ENCODE measurements at regions not wholly inside any gene's neighbourhood (a gene's known extent, or its start where the extent isn't known, plus 50 kb on each side); places are given as distances from the start of the nearest gene placed in this dataset.
"Not testable (repeated sequence)": the region's sequence is repeated elsewhere in the genome, so short reads cannot be mapped to it uniquely, and the experiment has no call there.

DNA sequence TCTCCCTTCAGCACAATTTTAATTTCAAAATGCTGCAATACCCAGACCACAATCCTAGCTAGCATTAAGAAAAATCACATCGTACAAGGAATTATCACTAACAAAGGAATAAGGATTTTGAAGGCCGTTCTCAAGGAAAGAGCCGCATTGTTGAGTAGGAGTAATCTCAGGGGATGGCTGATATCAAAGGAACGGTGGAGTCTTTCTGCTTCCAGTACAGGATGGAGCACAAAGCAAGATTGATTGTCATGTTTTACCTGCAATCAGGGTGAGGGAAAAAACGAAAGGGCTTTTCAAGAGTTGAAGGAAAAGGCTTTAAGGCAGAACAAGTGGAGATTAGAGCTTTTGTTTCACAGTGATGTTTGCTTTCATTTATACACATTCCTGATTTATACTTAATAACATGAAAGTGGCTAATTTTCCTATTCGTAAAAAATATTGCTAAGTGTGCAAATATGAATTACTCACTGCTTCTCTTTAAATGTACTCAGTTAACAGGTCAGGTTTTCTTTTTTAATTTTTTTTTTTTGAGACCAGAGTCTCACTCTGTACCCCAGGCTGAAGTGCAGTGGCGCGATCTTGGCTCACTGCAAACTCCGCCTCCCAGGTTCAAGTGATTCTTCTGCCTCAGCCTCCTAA lies 207.0 kb downstream of the TRIML1 start:
- DNase-seq (ENCODE audit: low spot score) = no peak
- in situ Hi-C loops (cut with MboI; ENCODE audit: low pct_unique_long_range_greater_than_20kb, low sequenced_read_pairs, unreplicated experiment) = no loop called here
- no peak for TF ChIP-seq CTCF (IDR thresholded peaks at IDR 0.05; ENCODE audit: extremely low read depth, insufficient read depth, missing control alignments)

GRCh38 chr4:188347339-188347738 lies 208.1 kb downstream of the TRIML1 start:
- in situ Hi-C loops (cut with MboI; ENCODE audit: low pct_unique_long_range_greater_than_20kb, low sequenced_read_pairs, unreplicated experiment) = no loop called here
- no peak for TF ChIP-seq CTCF (IDR thresholded peaks at IDR 0.05; ENCODE audit: extremely low read depth, insufficient read depth, missing control alignments)

GRCh38 chr4:188349569-188349968 lies 210.3 kb downstream of the TRIML1 start:
- DNase-seq (ENCODE audit: low spot score); in situ Hi-C loops (cut with MboI; ENCODE audit: low pct_unique_long_range_greater_than_20kb, low sequenced_read_pairs, unreplicated experiment): not testable (repeated sequence)

More at GRCh38 chr4:188347339-188347738, 208.1 kb downstream of the TRIML1 start:
- DNase-seq (ENCODE audit: low spot score) = no peak

GRCh38 chr4:188363196-188363595 lies 224.0 kb downstream of the TRIML1 start:
- TF ChIP-seq CTCF (IDR thresholded peaks at IDR 0.05; ENCODE audit: extremely low read depth, insufficient read depth, missing control alignments) = no peak
- DNase-seq (ENCODE audit: low spot score) = no peak
- in situ Hi-C loops (cut with MboI; ENCODE audit: low pct_unique_long_range_greater_than_20kb, low sequenced_read_pairs, unreplicated experiment) = no loop called here

DNA sequence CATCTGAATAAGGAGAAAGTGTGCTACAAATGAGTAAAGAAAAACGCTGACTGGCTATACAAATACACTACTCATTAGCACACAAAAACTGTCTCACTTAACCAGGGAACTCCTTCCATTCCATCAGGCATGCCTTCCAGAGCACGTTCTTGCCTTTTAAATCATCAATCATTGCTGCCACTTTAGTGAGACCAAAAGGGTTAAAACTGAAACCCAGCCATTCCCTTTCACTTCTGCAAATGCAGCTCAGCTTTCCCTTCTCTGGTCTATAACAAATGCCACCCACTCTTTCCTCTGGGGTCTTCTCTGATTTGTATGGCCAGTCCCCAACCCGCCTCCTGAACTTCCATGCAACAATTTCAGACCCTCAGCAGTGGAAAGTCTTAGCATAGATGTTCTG lies 231.5 kb downstream of the TRIML1 start:
- in situ Hi-C loops (cut with MboI; ENCODE audit: low pct_unique_long_range_greater_than_20kb, low sequenced_read_pairs, unreplicated experiment) = no loop called here
- DNase-seq (ENCODE audit: low spot score) = no peak

GRCh38 chr4:188372058-188372457 lies 232.8 kb downstream of the TRIML1 start:
- no peak for DNase-seq (ENCODE audit: low spot score)

More for the DNA sequence above, 231.5 kb downstream of the TRIML1 start:
- no peak for TF ChIP-seq CTCF (IDR thresholded peaks at IDR 0.05; ENCODE audit: extremely low read depth, insufficient read depth, missing control alignments)

More at GRCh38 chr4:188372058-188372457, 232.8 kb downstream of the TRIML1 start:
- in situ Hi-C loops (cut with MboI; ENCODE audit: low pct_unique_long_range_greater_than_20kb, low sequenced_read_pairs, unreplicated experiment) = no loop called here
- no peak for TF ChIP-seq CTCF (IDR thresholded peaks at IDR 0.05; ENCODE audit: extremely low read depth, insufficient read depth, missing control alignments)
